ENCODE measurements at regions not wholly inside any gene's neighbourhood (a gene's known extent, or its start where the extent isn't known, plus 50 kb on each side); places are given as distances from the start of the nearest gene placed in this dataset.

DNA sequence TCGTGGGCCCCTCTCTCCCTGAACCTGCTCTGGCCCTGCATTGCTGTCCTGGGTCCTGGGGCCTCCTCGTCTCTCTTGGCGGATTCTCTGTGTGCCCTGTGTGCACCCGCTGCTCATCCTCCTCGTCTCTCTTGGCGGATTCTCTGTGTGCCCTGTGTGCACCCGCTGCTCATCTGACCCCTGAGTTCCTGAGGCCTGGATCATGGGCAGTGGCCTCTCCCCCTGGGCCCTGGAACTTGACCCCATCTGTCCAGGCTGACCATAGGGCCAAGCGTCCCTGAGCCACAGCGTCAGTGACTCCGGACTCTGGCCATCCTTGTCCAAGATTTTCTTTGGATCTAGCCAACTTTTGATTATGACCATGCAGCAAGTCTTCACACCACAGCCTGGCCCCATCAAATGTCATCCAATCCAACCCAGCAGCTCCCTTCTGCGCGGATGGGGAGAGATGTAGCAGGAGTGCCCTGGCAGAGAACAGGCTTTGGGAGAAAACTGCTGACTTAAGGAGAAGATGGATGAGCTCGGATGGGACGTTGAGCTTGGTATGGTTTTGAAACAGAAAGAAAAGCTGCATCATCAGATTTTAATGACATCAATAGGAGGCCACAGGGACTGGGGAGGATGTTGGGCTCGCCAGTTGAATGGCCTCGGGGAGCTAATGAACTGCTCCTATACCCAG lies 455.1 kb upstream of the HS6ST1 start:
- TF ChIP-seq CTCF (IDR thresholded peaks at IDR 0.05; ENCODE audit: insufficient read depth, low read length, poor library complexity, severe bottlenecking) (no peak), EZH2phosphoT487 (conservative IDR thresholded peaks at IDR 0.05; ENCODE audit: low read length) (no peak)
